MM.1S (cell line): ENCODE measurements at regions not wholly inside any gene's neighbourhood (a gene's known extent, or its start where the extent isn't known, plus 50 kb on each side); places are given as distances from the start of the nearest gene placed in this dataset.

Experiments
- DNase-seq: peaks from one replicate; pipeline ENCODE4 v3.0.0-alpha.2; 2015
- H2AFZ ChIP-seq: fragments of 300-600 bp; sonication (generic); 2 replicates; pipeline ENCODE4 v1.6.0; 2016; ENCODE audit warnings: antibody characterized with exemption, low read length
- H3F3A ChIP-seq: fragments of 300-600 bp; sonication (generic); 2 replicates; pipeline ENCODE4 v1.6.1; 2016; ENCODE audit warnings: mild to moderate bottlenecking, antibody characterized with exemption, low read length, moderate library complexity, mixed read lengths; ENCODE audit not compliant: insufficient read depth
- H3K27ac ChIP-seq: fragments of 300-600 bp; sonication (generic); 2 replicates; pipeline ENCODE4 v1.5.1; 2016; ENCODE audit warnings: mild to moderate bottlenecking, low read length
- H3K27me3 ChIP-seq: fragments of 300-600 bp; sonication (generic); replicated peaks from 2 replicates; pipeline ENCODE4 v1.6.0; 2016; ENCODE audit warnings: low read length; ENCODE audit not compliant: insufficient read depth
- H3K36me3 ChIP-seq: fragments of 300-600 bp; sonication (generic); replicated peaks from 2 replicates; pipeline ENCODE4 v1.6.1; 2016; ENCODE audit warnings: mild to moderate bottlenecking, low read length, mixed read lengths; ENCODE audit not compliant: insufficient read depth
- H3K4me1 ChIP-seq: fragments of 300-600 bp; sonication (generic); 2 replicates; pipeline ENCODE4 v1.6.1; 2016; ENCODE audit warnings: low read length, mixed read lengths
- H3K4me2 ChIP-seq: fragments of 300-600 bp; sonication (generic); 2 replicates; pipeline ENCODE4 v1.6.0; 2016; ENCODE audit warnings: low read depth, low read length
- H3K4me3 ChIP-seq: fragments of 300-600 bp; sonication (generic); 2 replicates; pipeline ENCODE4 v1.5.1; 2016; ENCODE audit warnings: low read length, mixed read lengths
- H3K79me2 ChIP-seq: fragments of 300-600 bp; sonication (generic); 2 replicates; pipeline ENCODE4 v1.6.1; 2016; ENCODE audit warnings: mixed run types, low read length, mixed read lengths
- H3K9ac ChIP-seq: fragments of 300-600 bp; sonication (generic); 2 replicates; pipeline ENCODE4 v1.6.1; 2016; ENCODE audit warnings: low read length, mixed read lengths
- H3K9me2 ChIP-seq: fragments of 300-600 bp; sonication (generic); replicated peaks from 2 replicates; pipeline ENCODE4 v1.6.1; 2016; ENCODE audit warnings: mild to moderate bottlenecking, low read length, mixed read lengths; ENCODE audit not compliant: insufficient read depth
- H3K9me3 ChIP-seq: fragments of 300-600 bp; sonication (generic); replicated peaks from 2 replicates; pipeline ENCODE4 v1.6.1; 2016; ENCODE audit warnings: mild to moderate bottlenecking, low read length, mixed read lengths; ENCODE audit not compliant: insufficient read depth
- H4K20me1 ChIP-seq: fragments of 300-600 bp; sonication (generic); 2 replicates; pipeline ENCODE4 v1.6.1; 2016; ENCODE audit warnings: mild to moderate bottlenecking, low read length, moderate library complexity, mixed read lengths; ENCODE audit not compliant: insufficient read depth
- EZH2 ChIP-seq: fragments of 300-600 bp; sonication (generic); optimal IDR thresholded peaks from 2 replicates; pipeline ENCODE3; 2017; ENCODE audit warnings: low read depth, mild to moderate bottlenecking, antibody characterized with exemption, low read length, mixed read lengths
- EZH2phosphoT487 ChIP-seq: fragments of 300-600 bp; sonication (generic); IDR thresholded peaks from 2 replicates; pipeline ENCODE4 v1.6.1; 2018; ENCODE audit warnings: antibody characterized with exemption, low read length
- TF ChIP-seq, protein P1 (sequence below): fragments of 300-600 bp; sonication (generic); IDR thresholded peaks from 2 replicates; pipeline ENCODE4 v1.5.1; 2016; ENCODE audit warnings: antibody characterized with exemption, low read length, mixed read lengths

DNA sequence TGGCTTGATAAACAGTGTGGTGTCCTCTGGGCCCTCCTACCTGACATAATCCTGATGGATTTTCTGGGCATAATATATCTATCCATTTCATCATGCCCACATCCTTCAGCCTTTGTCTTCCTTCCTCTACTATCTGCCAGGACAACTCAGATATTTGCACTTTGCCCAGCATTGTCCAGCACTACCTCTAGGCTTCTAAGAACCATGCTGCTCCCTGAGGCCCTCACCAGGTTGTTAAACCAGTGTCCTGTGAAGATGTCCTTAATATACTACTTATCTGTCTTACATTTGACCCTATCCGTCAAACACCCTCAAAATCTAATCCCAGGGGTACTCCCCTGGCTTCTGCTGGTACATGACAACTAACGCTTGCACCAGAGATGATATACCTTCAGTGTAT is 58.2 kb upstream of the MAML3 start:
- Histone ChIP-seq H3K9me2 (no peaks in the 10 kb centered on the region), H3K9ac (no peak overlapping the region), H3F3A (no peaks in the 10 kb centered on the region), H3K4me2 (no peak overlapping the region), H3K27me3 (no peaks in the 10 kb centered on the region), H2AFZ (no peak overlapping the region), H3K36me3 (no peaks in the 10 kb centered on the region), H3K27ac (no peak overlapping the region), H3K4me3 (no peak overlapping the region), H3K79me2 (no peaks in the 10 kb centered on the region), H3K9me3 (no peaks in the 10 kb centered on the region), H4K20me1 (no peaks in the 10 kb centered on the region), H3K4me1 (no peaks in the 10 kb centered on the region)
- TF ChIP-seq EZH2phosphoT487: no peak
- no peak for TF ChIP-seq EZH2
- TF ChIP-seq, protein P1, sequence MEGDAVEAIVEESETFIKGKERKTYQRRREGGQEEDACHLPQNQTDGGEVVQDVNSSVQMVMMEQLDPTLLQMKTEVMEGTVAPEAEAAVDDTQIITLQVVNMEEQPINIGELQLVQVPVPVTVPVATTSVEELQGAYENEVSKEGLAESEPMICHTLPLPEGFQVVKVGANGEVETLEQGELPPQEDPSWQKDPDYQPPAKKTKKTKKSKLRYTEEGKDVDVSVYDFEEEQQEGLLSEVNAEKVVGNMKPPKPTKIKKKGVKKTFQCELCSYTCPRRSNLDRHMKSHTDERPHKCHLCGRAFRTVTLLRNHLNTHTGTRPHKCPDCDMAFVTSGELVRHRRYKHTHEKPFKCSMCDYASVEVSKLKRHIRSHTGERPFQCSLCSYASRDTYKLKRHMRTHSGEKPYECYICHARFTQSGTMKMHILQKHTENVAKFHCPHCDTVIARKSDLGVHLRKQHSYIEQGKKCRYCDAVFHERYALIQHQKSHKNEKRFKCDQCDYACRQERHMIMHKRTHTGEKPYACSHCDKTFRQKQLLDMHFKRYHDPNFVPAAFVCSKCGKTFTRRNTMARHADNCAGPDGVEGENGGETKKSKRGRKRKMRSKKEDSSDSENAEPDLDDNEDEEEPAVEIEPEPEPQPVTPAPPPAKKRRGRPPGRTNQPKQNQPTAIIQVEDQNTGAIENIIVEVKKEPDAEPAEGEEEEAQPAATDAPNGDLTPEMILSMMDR: no peak
- DNase-seq: no peak

DNA sequence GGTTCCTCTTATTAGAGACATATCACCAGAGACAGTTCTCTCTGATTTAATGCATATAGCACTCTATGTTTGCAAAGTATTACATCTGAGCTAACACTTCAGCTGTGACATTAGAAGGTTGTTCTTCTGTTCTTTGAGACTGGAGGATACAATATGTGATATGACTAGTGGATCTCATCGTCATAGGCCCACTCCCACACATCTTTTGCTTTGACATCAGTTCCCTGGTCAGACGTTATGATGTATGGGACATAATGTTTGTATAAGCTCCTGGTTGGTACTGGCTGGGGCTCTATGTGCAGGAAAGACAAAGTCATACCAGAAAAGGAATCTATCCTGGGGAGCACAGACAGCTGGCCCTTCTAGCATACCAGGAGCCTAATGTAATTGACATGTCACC is 57.7 kb upstream of the MAML3 start:
- Histone ChIP-seq H3K4me2 (no peak overlapping the region), H3K9me3 (no peaks in the 10 kb centered on the region), H3F3A (no peaks in the 10 kb centered on the region), H4K20me1 (no peaks in the 10 kb centered on the region), H3K4me1 (no peaks in the 10 kb centered on the region), H3K9me2 (no peaks in the 10 kb centered on the region), H3K4me3 (no peak overlapping the region), H3K36me3 (no peaks in the 10 kb centered on the region), H2AFZ (no peak overlapping the region), H3K79me2 (no peaks in the 10 kb centered on the region), H3K27me3 (no peaks in the 10 kb centered on the region), H3K9ac (no peak overlapping the region), H3K27ac (no peak overlapping the region)
- TF ChIP-seq, protein P1: no peak
- TF ChIP-seq EZH2 (no peak), EZH2phosphoT487 (no peak)
- DNase-seq: no peak

DNA sequence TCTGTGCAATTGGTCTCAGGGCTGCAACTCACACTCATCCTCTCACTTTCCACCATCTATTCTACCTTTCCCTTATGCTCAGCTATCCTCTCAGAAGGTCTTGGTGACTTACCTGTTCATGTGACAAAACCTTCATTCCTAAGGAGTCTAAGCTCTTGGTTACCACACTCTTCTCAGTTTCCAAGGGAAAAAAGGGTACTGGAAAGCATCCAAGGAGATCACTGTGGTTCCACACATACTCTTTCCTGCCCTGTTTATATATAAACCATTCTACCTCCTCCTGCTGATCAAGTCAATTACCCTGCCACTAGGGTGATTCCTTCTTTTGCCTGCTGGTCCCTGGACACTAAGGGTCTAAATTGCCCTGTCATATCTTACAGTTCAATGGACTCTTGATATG is 57.2 kb upstream of the MAML3 start:
- Histone ChIP-seq H3K27me3 (no peaks in the 10 kb centered on the region), H3K4me3 (no peak overlapping the region)
- DNase-seq: no peak

More for the DNA sequence above, 57.2 kb upstream of the MAML3 start:
- Histone ChIP-seq H3K9me2 (no peaks in the 10 kb centered on the region), H3K27ac (no peak overlapping the region), H3K9me3 (no peaks in the 10 kb centered on the region), H3K79me2 (no peaks in the 10 kb centered on the region), H3F3A (no peaks in the 10 kb centered on the region), H3K36me3 (no peaks in the 10 kb centered on the region), H3K4me1 (no peaks in the 10 kb centered on the region), H3K4me2 (no peak overlapping the region), H4K20me1 (no peaks in the 10 kb centered on the region), H3K9ac (no peak overlapping the region), H2AFZ (no peak overlapping the region)
- TF ChIP-seq EZH2phosphoT487 (no peak), EZH2 (no peak)
- TF ChIP-seq, protein P1: no peak
